ENCODE measurements at regions not wholly inside any gene's neighbourhood (a gene's known extent, or its start where the extent isn't known, plus 50 kb on each side); places are given as distances from the start of the nearest gene placed in this dataset.

GRCh38 chr2:216808805-216809425, 50.9 kb downstream of the TNP1 start:
- no peak for DNase-seq (ENCODE audit: low read depth in 2 of 2)

- peak; percentile 23 to 41 for DNase-seq (ENCODE audit: low read depth in 2 of 2)
Measured at GRCh38 chr2:216807857-216808272, 52.0 kb downstream of the TNP1 start.

- DNase-seq (ENCODE audit: low read depth in 2 of 2): no peak
Measured at GRCh38 chr2:216804357-216805350, 55.2 kb downstream of the TNP1 start.

GRCh38 chr2:216803791-216804190, 56.1 kb downstream of the TNP1 start:
- no peak for DNase-seq (ENCODE audit: low read depth in 2 of 2)

- DNase-seq (ENCODE audit: low read depth in 2 of 2): no peak
Measured at GRCh38 chr2:216802516-216803215, 57.2 kb downstream of the TNP1 start.

- DNase-seq (ENCODE audit: low read depth in 2 of 2): no peak
Measured at GRCh38 chr2:216800836-216801235, 59.0 kb downstream of the TNP1 start.

GRCh38 chr2:216799873-216800431, 59.9 kb downstream of the TNP1 start:
- peak; percentile 34 to 35 for DNase-seq (ENCODE audit: low read depth in 2 of 2)

GRCh38 chr2:216796115-216796840, 63.6 kb downstream of the TNP1 start:
- no peak for DNase-seq (ENCODE audit: low read depth in 2 of 2)

GRCh38 chr2:216793386-216793785, 66.5 kb downstream of the TNP1 start:
- no peak for DNase-seq (ENCODE audit: low read depth in 2 of 2)

- peak; percentile 25 to 34 for DNase-seq (ENCODE audit: low read depth in 2 of 2)
Measured at GRCh38 chr2:216792222-216793021, 67.4 kb downstream of the TNP1 start.

GRCh38 chr2:216791303-216791702, 68.6 kb downstream of the TNP1 start:
- no peak for DNase-seq (ENCODE audit: low read depth in 2 of 2)

GRCh38 chr2:216789081-216789480, 70.8 kb downstream of the TNP1 start:
- no peak for DNase-seq (ENCODE audit: low read depth in 2 of 2)

- no peak for DNase-seq (ENCODE audit: low read depth in 2 of 2)
Measured at GRCh38 chr2:216787851-216788540, 71.9 kb downstream of the TNP1 start.

GRCh38 chr2:216786676-216787075, 73.2 kb downstream of the TNP1 start:
- DNase-seq (ENCODE audit: low read depth in 2 of 2): no peak

GRCh38 chr2:216784456-216784855, 75.4 kb downstream of the TNP1 start:
- DNase-seq (ENCODE audit: low read depth in 2 of 2): no peak

GRCh38 chr2:216781709-216782108, 78.2 kb downstream of the TNP1 start:
- no peak for DNase-seq (ENCODE audit: low read depth in 2 of 2)

GRCh38 chr2:216780843-216781242, 79.0 kb downstream of the TNP1 start:
- no peak for DNase-seq (ENCODE audit: low read depth in 2 of 2)

- DNase-seq (ENCODE audit: low read depth in 2 of 2): no peak
Measured at GRCh38 chr2:216777637-216778273, 82.1 kb downstream of the TNP1 start.

GRCh38 chr2:216776066-216776850, 80.9 kb upstream of the IGFBP5 start:
- no peak for DNase-seq (ENCODE audit: low read depth in 2 of 2)

All from fibroblast of skin of left quadriceps (primary cell).